HepG2 (cell line): ENCODE measurements at regions not wholly inside any gene's neighbourhood (a gene's known extent, or its start where the extent isn't known, plus 50 kb on each side); places are given as distances from the start of the nearest gene placed in this dataset.

ENCODE experiments used
- ATAC-seq: fragments of 200-7000 bp; cut with Tn5 transposase; 3 replicates; pipeline ENCODE4 v1.9.1; 2020; ENCODE audit warnings: mild to moderate bottlenecking, moderate library complexity
- BruUV-seq: library from RNA; stranded (reverse); fragments of 400-500 nt; replicated peaks from 2 replicates; lab custom pipeline; 2021; lab: Mats Ljungman, UMichigan
- CTCF ChIA-PET: fragments of 300-600 bp; formaldehyde crosslinking; extraction: SDS; loops from one replicate; lab custom pipeline; 2021; ENCODE audit warnings: low total read pairs, inconsistent platforms, low intra/inter-chr PET ratio; lab: Yijun Ruan, JAX
- POLR2A ChIA-PET: fragments of 350-600 bp; sonication (Branson Sonifier 250); formaldehyde crosslinking; loops from one replicate; lab custom pipeline; 2020; ENCODE audit warnings: antibody characterized with exemption, inconsistent platforms; lab: Yijun Ruan, JAX
- DNase-seq: peaks from one replicate; pipeline ENCODE4 v3.0.0-alpha.2; 2015; ENCODE audit warnings: low spot score
- FAIRE-seq: peaks from 3 replicates; lab custom pipeline; 2011; peaks lifted over from hg19 to GRCh38; lab: Jason Lieb, UNC
- H2AFZ ChIP-seq: one replicate; pipeline ENCODE4 v1.6.1; 2011; ENCODE audit warnings: low read length, inconsistent platforms
- H3K27ac ChIP-seq: fragments of 300-600 bp; 3 replicates; pipeline ENCODE4 v1.8.0; 2011; ENCODE audit warnings: mixed run types, mild to moderate bottlenecking, mixed read lengths, low read length, inconsistent platforms; ENCODE audit not compliant: insufficient read depth; ENCODE audit errors: extremely low read length
- H3K27me3 ChIP-seq, 2 experiments: fragments of 200-600 bp in 1 of 2; 2 replicates in 1 of 2; 3 replicates in 1 of 2; pipeline versions ENCODE4 v1.6.0 to v1.8.0; 2011; ENCODE audit warnings: low read length in 2 of 2, mild to moderate bottlenecking in 2 of 2, moderate library complexity in 2 of 2, inconsistent platforms in 1 of 2; ENCODE audit not compliant: insufficient read depth in 2 of 2, control insufficient read depth in 1 of 2
- H3K36me3 ChIP-seq, 2 experiments: fragments of 200-600 bp in 1 of 2; replicated peaks in 1 of 2; 2 replicates in 1 of 2; 3 replicates in 1 of 2; pipeline versions ENCODE4 v1.5.1 to v1.8.0; 2011; ENCODE audit warnings: low read length in 2 of 2, inconsistent platforms in 1 of 2; ENCODE audit not compliant: insufficient read depth in 2 of 2, control insufficient read depth in 1 of 2
- H3K4me1 ChIP-seq: 2 replicates; pipeline ENCODE4 v1.5.1; 2012; ENCODE audit warnings: low read length, inconsistent platforms; ENCODE audit not compliant: insufficient read depth
- H3K4me2 ChIP-seq: 2 replicates; pipeline ENCODE4 v1.6.0; 2011; ENCODE audit warnings: low read depth, low read length, inconsistent platforms
- H3K4me3 ChIP-seq, 3 experiments: fragments of 200-600 bp in 1 of 3; sonication (generic), shearing (Covaris generic) in 1 of 3; replicated peaks in 1 of 3; 2 replicates each; pipeline ENCODE4 v1.5.1; 2011 to 2016; ENCODE audit warnings: low read length in 3 of 3, inconsistent platforms in 2 of 3, low read depth in 2 of 3, mild to moderate bottlenecking in 2 of 3, control low read depth in 1 of 3, mixed read lengths in 1 of 3; ENCODE audit not compliant: insufficient read depth in 1 of 3
- H3K79me2 ChIP-seq: one replicate; pipeline ENCODE4 v1.6.1; 2011; ENCODE audit warnings: low read length, inconsistent platforms; ENCODE audit not compliant: insufficient read depth
- H3K9ac ChIP-seq: 2 replicates; pipeline ENCODE4 v1.6.0; 2011; ENCODE audit warnings: mild to moderate bottlenecking, low read depth, low read length, inconsistent platforms; ENCODE audit not compliant: insufficient read depth
- H3K9me3 ChIP-seq: 2 replicates; pipeline ENCODE4 v1.5.1; 2012; ENCODE audit warnings: mild to moderate bottlenecking, low read length
- H4K20me1 ChIP-seq: 2 replicates; pipeline ENCODE4 v1.6.0; 2011; ENCODE audit warnings: inconsistent platforms, mild to moderate bottlenecking, low read length, moderate library complexity; ENCODE audit not compliant: insufficient read depth
- AKAP8 ChIP-seq: sonication (generic); formaldehyde crosslinking; IDR thresholded peaks from 2 replicates; pipeline ENCODE4 v1.5.1; 2020; ENCODE audit warnings: mild to moderate bottlenecking, missing genetic modification reagents
- BRCA1 ChIP-seq: sonication (generic); formaldehyde crosslinking; IDR thresholded peaks from 2 replicates; pipeline ENCODE4 v1.4.0; 2020; ENCODE audit warnings: missing genetic modification reagents
- BRD4 ChIP-seq: sonication (generic); formaldehyde crosslinking; IDR thresholded peaks from 2 replicates; pipeline ENCODE4 v1.4.0; 2020; ENCODE audit warnings: missing genetic modification reagents
- CHD2 ChIP-seq: IDR thresholded peaks from 2 replicates; pipeline ENCODE4 v1.6.1; 2011; ENCODE audit warnings: low read depth, low read length, improper control_type of control experiment
- FOSL1 ChIP-seq: sonication (generic); formaldehyde crosslinking; IDR thresholded peaks from 2 replicates; pipeline ENCODE4 v1.9.0; 2021; ENCODE audit warnings: missing genetic modification reagents, borderline replicate concordance
- HES4 ChIP-seq: sonication (generic); formaldehyde crosslinking; IDR thresholded peaks from 2 replicates; pipeline ENCODE4 v1.9.0; 2021; ENCODE audit warnings: mild to moderate bottlenecking, missing genetic modification reagents, borderline replicate concordance
- MXD4 ChIP-seq: IDR thresholded peaks from 2 replicates; pipeline ENCODE4 v1.6.1; 2016; ENCODE audit warnings: mild to moderate bottlenecking, missing biosample characterization, missing genetic modification reagents
- MYC ChIP-seq: sonication (generic); formaldehyde crosslinking; IDR thresholded peaks from 2 replicates; pipeline ENCODE4 v1.9.0; 2021; ENCODE audit warnings: missing genetic modification reagents, borderline replicate concordance
- NFIB ChIP-seq: sonication (generic); formaldehyde crosslinking; IDR thresholded peaks from 2 replicates; pipeline ENCODE4 v1.9.0; 2021; ENCODE audit warnings: missing genetic modification reagents, mild to moderate bottlenecking, borderline replicate concordance
- SUZ12 ChIP-seq: fragments of 150-350 bp; IDR thresholded peaks from 2 replicates; pipeline ENCODE4 v1.6.1; 2014; ENCODE audit warnings: low read depth, low read length
- ZNF10 ChIP-seq: sonication (generic); formaldehyde crosslinking; IDR thresholded peaks from 2 replicates; pipeline ENCODE4 v1.4.0; 2020; ENCODE audit warnings: mild to moderate bottlenecking, low read depth, missing genetic modification reagents, borderline replicate concordance
- ZNF343 ChIP-seq: sonication (generic); formaldehyde crosslinking; IDR thresholded peaks from 2 replicates; pipeline ENCODE4 v1.4.0; 2020; ENCODE audit warnings: mild to moderate bottlenecking, missing genetic modification reagents
- ZNF367 ChIP-seq: sonication (generic); formaldehyde crosslinking; IDR thresholded peaks from 2 replicates; pipeline ENCODE4 v1.4.0; 2020; ENCODE audit warnings: missing genetic modification reagents, borderline replicate concordance
- ZNF468 ChIP-seq: sonication (generic); formaldehyde crosslinking; IDR thresholded peaks from 2 replicates; pipeline ENCODE4 v1.8.0; 2022; ENCODE audit warnings: mild to moderate bottlenecking, moderate library complexity, missing genetic modification reagents
- ZNF598 ChIP-seq: sonication (generic); formaldehyde crosslinking; IDR thresholded peaks from 2 replicates; pipeline ENCODE4 v1.5.1; 2020; ENCODE audit warnings: mild to moderate bottlenecking, missing genetic modification reagents, borderline replicate concordance
- ZNF841 ChIP-seq: sonication (generic); formaldehyde crosslinking; IDR thresholded peaks from 2 replicates; pipeline ENCODE4 v1.8.1; 2023; ENCODE audit warnings: missing genetic modification reagents, borderline replicate concordance
- WGBS: methylation state at CpG from one replicate; pipeline ENCODE4 v1.1.6; 2017; ENCODE audit warnings: low lambda C conversion rate; 5-methylcytosine and 5-hydroxymethylcytosine counted together
- in situ Hi-C: cut with HindIII; loops from 2 replicates; pipeline ENCODE4 v1.10.0; 2017; ENCODE audit warnings: low pct_unique_long_range_greater_than_20kb; ENCODE audit not compliant: extremely low pct_ligation_motif_present
- intact Hi-C: fragments of 100-400 bp; cut with micrococcal nuclease; formaldehyde crosslinking; loops from one replicate; pipeline ENCODE4 v1.10.0; 2022; ENCODE audit not compliant: unreplicated experiment
- TF ChIP-seq, protein P1 (sequence below): sonication (generic); formaldehyde crosslinking; IDR thresholded peaks from 2 replicates; pipeline ENCODE4 v1.9.0; 2022; ENCODE audit warnings: missing genetic modification reagents, mild to moderate bottlenecking, borderline replicate concordance
- TF ChIP-seq, protein P2 (sequence below): sonication (generic); formaldehyde crosslinking; IDR thresholded peaks from 2 replicates; pipeline ENCODE4 v1.8.0; 2022; ENCODE audit warnings: missing genetic modification reagents, mild to moderate bottlenecking, borderline replicate concordance
- TF ChIP-seq, protein P3 (sequence below): sonication (generic); formaldehyde crosslinking; IDR thresholded peaks from 2 replicates; pipeline ENCODE4 v1.5.0; 2020; ENCODE audit warnings: mild to moderate bottlenecking, missing genetic modification reagents, moderate library complexity
- TF ChIP-seq, protein P4 (sequence below): sonication (generic); formaldehyde crosslinking; IDR thresholded peaks from 2 replicates; pipeline ENCODE4 v1.5.0; 2020; ENCODE audit warnings: missing genetic modification reagents

DNA sequence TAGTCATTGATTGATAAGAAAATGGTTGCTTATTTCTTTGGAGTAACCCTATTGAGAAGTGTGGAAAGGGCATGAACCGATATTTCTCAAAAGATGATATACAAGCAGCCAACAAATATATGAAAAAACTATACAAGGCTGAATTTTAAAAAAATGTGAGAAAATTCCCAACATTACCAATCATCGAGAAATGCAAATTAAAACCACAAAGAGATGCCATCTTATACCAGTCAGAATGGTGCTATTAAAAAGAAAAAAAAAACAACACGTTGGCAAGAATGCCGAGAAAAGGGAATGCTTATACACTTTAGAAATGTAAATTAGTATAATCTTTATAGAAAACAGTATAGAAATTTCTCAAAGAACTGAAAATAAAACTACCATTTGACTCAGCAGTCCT lies 77.7 kb upstream of the ROBO1 start:
- ATAC-seq: no peak
- H3K9ac ChIP-seq: no peak overlapping the region
- no peak overlapping the region for H3K27ac ChIP-seq
- ChIA-PET POLR2A (no interaction called here), CTCF (no interaction called here)
- TF ChIP-seq ZNF841 (CRISPR knock-in tag) (no peak), BRCA1 (CRISPR knock-in tag) (no peak), FOSL1 (CRISPR knock-in tag) (no peak), NFIB (CRISPR knock-in tag) (no peak), AKAP8 (CRISPR knock-in tag) (no peak), MXD4 (CRISPR knock-in tag) (no peak), CHD2 (no peak), SUZ12 (no peak), ZNF468 (CRISPR knock-in tag) (no peak), BRD4 (CRISPR knock-in tag) (no peak), ZNF367 (CRISPR knock-in tag) (no peak), MYC (CRISPR knock-in tag) (no peak), ZNF598 (no peak), ZNF10 (no peak), HES4 (CRISPR knock-in tag) (no peak), ZNF343 (CRISPR knock-in tag) (no peak)
- TF ChIP-seq, protein P1, sequence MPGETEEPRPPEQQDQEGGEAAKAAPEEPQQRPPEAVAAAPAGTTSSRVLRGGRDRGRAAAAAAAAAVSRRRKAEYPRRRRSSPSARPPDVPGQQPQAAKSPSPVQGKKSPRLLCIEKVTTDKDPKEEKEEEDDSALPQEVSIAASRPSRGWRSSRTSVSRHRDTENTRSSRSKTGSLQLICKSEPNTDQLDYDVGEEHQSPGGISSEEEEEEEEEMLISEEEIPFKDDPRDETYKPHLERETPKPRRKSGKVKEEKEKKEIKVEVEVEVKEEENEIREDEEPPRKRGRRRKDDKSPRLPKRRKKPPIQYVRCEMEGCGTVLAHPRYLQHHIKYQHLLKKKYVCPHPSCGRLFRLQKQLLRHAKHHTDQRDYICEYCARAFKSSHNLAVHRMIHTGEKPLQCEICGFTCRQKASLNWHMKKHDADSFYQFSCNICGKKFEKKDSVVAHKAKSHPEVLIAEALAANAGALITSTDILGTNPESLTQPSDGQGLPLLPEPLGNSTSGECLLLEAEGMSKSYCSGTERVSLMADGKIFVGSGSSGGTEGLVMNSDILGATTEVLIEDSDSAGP (CRISPR knock-in tag): no peak
- TF ChIP-seq, protein P2, sequence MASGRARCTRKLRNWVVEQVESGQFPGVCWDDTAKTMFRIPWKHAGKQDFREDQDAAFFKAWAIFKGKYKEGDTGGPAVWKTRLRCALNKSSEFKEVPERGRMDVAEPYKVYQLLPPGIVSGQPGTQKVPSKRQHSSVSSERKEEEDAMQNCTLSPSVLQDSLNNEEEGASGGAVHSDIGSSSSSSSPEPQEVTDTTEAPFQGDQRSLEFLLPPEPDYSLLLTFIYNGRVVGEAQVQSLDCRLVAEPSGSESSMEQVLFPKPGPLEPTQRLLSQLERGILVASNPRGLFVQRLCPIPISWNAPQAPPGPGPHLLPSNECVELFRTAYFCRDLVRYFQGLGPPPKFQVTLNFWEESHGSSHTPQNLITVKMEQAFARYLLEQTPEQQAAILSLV (CRISPR knock-in tag): no peak
- TF ChIP-seq, protein P3, sequence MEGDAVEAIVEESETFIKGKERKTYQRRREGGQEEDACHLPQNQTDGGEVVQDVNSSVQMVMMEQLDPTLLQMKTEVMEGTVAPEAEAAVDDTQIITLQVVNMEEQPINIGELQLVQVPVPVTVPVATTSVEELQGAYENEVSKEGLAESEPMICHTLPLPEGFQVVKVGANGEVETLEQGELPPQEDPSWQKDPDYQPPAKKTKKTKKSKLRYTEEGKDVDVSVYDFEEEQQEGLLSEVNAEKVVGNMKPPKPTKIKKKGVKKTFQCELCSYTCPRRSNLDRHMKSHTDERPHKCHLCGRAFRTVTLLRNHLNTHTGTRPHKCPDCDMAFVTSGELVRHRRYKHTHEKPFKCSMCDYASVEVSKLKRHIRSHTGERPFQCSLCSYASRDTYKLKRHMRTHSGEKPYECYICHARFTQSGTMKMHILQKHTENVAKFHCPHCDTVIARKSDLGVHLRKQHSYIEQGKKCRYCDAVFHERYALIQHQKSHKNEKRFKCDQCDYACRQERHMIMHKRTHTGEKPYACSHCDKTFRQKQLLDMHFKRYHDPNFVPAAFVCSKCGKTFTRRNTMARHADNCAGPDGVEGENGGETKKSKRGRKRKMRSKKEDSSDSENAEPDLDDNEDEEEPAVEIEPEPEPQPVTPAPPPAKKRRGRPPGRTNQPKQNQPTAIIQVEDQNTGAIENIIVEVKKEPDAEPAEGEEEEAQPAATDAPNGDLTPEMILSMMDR (CRISPR knock-in tag): no peak
- TF ChIP-seq, protein P4, sequence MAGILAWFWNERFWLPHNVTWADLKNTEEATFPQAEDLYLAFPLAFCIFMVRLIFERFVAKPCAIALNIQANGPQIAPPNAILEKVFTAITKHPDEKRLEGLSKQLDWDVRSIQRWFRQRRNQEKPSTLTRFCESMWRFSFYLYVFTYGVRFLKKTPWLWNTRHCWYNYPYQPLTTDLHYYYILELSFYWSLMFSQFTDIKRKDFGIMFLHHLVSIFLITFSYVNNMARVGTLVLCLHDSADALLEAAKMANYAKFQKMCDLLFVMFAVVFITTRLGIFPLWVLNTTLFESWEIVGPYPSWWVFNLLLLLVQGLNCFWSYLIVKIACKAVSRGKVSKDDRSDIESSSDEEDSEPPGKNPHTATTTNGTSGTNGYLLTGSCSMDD: no peak
- H3K9me3 ChIP-seq: no peaks in the 10 kb centered on the region
- no peaks in the 10 kb centered on the region for H4K20me1 ChIP-seq
- intact Hi-C loops (no loop called here), in situ Hi-C loops (no loop called here)
- H3K36me3 ChIP-seq: no peaks in the 10 kb centered on the region
- no peaks in the 10 kb centered on the region for H3K4me1 ChIP-seq
- H3K4me2 ChIP-seq: no peak overlapping the region
- no peak overlapping the region for H2AFZ ChIP-seq
- FAIRE-seq: no peak
- BruUV-seq: no TSS peak
- no peak overlapping the region for H3K4me3 ChIP-seq
- H3K27me3 ChIP-seq: no peaks in the 10 kb centered on the region
- DNase-seq: no peak
- WGBS: 40% methylated on average over 4 of the region's 4 CpGs
- no peaks in the 10 kb centered on the region for H3K79me2 ChIP-seq
